CD4-positive, alpha-beta T cell treated with Interleukin-15 for 1 hour (primary cell): ENCODE measurements at regions not wholly inside any gene's neighbourhood (a gene's known extent, or its start where the extent isn't known, plus 50 kb on each side); places are given as distances from the start of the nearest gene placed in this dataset.

ENCODE experiments used
- DNase-seq: peaks from one replicate; pipeline ENCODE4 v3.0.0-alpha.2; 2020

- DNase-seq: no peak
These were observed 373.8 kb upstream of the SYT4 start for GRCh38 chr18:43651057-43651456.

GRCh38 chr18:43656547-43656946, 379.3 kb upstream of the SYT4 start:
- no peak for DNase-seq

- DNase-seq: no peak
These were observed 384.3 kb upstream of the SYT4 start for GRCh38 chr18:43661570-43661969.

DNA sequence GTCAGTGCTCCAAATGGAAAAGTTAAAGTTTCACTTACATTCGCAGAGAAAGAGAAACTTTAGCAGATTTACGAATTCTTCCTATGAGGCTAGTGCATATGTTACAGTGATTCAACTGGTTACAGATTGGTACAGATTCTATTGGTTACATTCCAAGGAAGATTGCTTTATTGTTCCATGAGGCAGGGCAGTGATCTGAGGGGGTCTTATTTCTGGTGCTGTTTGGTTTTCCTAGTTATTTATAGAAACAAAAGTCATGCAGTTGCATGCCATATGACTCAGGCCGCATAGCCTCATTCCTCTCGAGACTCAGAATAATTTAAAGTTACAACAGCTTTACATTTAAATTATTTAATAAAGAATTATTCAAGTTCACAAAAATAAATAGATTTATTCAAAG, 385.4 kb upstream of the SYT4 start:
- DNase-seq: no peak

GRCh38 chr18:43663159-43663558, 385.9 kb upstream of the SYT4 start:
- no peak for DNase-seq

DNA sequence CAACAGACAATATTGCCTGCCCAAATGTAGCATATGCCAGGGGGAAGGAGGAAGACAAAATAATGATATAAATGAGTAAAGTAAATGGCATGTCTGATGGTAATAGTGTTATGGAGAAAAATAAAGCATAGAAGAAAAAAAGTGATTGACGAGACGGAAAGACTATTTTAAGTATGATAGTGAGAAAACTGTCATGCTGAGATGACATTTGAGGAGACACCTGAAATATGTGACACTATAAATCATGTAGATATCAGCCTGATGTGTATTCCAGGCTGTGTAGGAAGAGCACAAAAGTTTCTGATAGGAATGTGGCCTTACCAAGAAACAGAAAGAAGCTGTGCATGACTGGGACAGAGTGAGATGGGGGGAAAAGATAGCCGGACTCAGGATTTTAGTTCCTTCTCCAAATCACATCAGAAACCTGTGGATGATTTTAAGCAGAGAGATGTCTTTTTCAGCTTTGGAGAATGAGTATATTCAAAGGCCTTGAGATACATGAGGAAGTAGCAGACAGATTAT, 387.3 kb upstream of the SYT4 start:
- DNase-seq: no peak

GRCh38 chr18:43665105-43665788, 388.0 kb upstream of the SYT4 start:
- DNase-seq: no peak

DNA sequence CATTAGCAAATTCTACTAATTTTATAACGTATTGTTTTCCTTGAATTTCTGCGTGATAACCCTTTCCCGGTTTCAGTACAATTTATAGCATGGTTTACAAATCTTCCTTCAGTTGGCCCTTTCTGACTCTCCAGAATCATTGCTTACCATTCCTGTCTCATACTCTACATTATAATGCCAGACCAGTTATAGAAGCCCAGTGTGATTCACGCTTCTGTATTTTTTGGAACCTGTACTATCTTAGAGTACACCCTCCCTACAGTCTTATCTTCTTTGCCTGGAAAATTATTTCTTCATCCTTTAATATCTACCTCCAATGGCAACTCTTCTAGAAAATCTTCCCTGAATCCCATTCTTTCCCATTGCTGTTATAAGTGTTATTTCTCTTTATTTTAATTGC, 391.6 kb upstream of the SYT4 start:
- DNase-seq: no peak

DNA sequence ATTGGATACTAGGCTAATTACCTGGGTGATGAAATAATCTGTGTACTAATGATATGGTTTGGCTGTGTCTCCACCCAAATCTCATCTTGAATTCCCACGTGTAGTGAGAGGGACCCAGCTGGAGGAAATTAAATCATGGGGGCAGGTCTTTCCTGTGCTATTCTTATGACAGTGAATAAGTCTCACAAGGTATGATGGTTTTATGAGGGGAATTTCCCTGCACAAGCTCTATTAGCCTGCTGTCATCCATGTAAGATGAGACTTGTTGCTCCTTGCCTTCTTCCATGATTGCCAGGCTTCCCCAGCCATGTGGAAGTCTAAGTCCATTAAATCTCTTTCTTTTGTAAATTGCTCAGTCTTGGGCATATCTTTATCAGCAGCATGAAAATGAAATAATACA, 394.1 kb upstream of the SYT4 start:
- DNase-seq: no peak

GRCh38 chr18:43680096-43680495, 402.8 kb upstream of the SYT4 start:
- DNase-seq: no peak

DNA sequence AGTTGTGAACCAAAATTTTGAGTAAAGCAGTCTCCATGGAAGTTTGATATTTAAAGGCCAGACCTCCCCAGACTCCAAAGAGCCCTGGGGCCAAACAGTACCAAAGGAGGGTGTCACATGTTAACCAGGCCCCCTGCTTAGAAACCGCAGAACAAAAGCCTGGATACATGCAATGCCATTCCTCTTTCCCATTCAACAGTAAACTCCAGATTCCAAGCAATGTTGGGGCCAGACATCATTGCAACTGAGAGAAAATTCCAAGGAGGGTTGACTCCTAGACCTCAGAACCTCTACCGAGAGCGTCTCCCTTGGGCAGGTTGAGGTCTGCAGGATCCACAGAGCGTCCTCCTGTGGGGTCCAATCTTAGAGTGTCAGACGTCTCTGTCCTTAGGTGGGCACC, 404.4 kb upstream of the SYT4 start:
- DNase-seq: no peak

GRCh38 chr18:43682196-43682595, 404.9 kb upstream of the SYT4 start:
- no peak for DNase-seq

- DNase-seq: no peak
These were observed 409.4 kb upstream of the SYT4 start for GRCh38 chr18:43686709-43687108.

- no peak for DNase-seq
These were observed 414.9 kb upstream of the SYT4 start for GRCh38 chr18:43692099-43692690.

DNA sequence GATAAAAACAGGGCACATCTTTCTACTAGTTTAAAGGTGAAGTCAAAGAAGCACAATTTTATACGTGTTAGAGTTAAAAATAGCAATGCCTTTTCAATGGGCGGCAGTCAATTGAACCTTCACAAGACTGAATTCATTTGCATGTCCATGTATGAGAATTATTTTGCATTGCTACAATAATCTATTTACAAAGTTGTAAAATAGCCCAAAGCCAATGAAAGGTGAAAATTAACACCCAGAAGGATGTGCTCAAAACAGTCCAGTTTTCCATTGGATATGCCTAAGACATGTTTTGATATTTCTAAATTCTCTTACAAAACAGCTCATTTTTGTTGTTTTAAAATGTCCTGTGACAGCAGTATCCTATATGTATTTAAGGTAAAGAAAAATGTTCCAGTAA, 425.1 kb upstream of the SYT4 start:
- no peak for DNase-seq

- DNase-seq: no peak
These were observed 425.8 kb upstream of the SYT4 start for GRCh38 chr18:43703050-43703449.

DNA sequence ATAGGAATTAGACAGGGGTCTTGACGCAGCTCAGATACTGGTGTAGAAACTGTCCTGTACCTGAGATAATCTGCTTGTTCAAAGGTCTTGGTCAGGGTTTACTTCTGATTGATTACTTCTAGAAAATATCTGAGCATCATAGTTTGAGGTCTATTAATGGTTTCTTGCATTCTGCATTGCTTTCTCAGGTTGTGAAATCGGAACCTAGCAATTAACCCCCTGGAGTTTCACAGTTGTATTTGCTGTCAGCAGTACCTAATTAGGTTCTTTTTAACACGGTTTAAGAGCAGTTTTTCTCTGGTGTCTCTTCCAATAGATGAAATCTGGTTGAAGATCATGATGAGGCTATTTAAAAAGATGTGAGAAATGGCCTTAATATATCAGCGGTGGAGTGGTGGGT, 428.6 kb upstream of the SYT4 start:
- DNase-seq: no peak

GRCh38 chr18:43710135-43710534, 432.8 kb upstream of the SYT4 start:
- no peak for DNase-seq

- DNase-seq: no peak
These were observed 437.2 kb upstream of the SYT4 start for GRCh38 chr18:43714343-43715010.

DNA sequence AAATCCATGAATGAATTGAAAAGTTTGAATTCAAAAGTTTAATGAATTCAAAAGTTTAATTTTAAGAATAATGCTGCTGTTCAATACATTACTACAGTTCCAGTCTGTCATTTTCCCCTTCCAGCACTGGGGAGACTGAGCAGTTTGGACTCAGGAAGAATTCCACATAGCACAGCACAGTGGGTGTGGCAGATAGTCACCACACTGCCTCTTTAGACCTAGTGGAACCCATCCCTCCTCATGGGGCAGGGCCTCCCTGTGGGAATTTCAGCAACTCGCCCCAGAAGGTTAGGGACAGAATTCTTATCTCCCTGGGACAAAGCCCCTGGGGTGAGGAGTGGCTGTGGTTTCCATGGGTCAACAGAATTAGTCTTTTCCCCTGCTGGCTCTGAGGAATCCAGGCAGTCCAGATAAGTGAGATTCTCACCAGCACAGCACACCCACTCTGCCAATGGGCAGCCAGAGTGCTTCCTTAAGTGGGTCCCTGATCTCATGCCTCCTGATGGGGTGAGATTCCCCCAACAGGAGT, 442.0 kb upstream of the SYT4 start:
- no peak for DNase-seq

DNA sequence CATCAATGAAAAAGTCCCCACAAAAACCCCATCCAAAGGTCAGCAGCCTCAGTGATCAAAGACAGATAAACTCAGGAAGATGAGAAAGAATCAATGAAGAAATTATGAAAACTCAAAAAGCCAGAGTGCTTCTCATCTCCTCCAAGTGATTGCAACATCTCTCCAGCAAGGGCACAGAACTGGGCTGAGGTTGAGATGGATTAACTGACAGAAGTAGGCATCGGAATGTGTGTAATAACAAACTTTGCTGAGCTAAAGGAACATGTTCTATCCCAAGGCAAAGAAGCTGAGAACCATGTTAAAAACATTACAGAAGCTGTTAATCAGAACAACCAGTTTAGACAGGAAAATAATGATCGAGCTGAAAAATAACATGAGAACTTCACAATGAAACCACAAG, 442.8 kb upstream of the SYT4 start:
- no peak for DNase-seq

GRCh38 chr18:43735570-43735969, 458.3 kb upstream of the SYT4 start:
- no peak for DNase-seq

GRCh38 chr18:43744960-43745745, 467.9 kb upstream of the SYT4 start:
- no peak for DNase-seq
